ENCODE measurements at regions not wholly inside any gene's neighbourhood (a gene's known extent, or its start where the extent isn't known, plus 50 kb on each side); places are given as distances from the start of the nearest gene placed in this dataset.

DNA sequence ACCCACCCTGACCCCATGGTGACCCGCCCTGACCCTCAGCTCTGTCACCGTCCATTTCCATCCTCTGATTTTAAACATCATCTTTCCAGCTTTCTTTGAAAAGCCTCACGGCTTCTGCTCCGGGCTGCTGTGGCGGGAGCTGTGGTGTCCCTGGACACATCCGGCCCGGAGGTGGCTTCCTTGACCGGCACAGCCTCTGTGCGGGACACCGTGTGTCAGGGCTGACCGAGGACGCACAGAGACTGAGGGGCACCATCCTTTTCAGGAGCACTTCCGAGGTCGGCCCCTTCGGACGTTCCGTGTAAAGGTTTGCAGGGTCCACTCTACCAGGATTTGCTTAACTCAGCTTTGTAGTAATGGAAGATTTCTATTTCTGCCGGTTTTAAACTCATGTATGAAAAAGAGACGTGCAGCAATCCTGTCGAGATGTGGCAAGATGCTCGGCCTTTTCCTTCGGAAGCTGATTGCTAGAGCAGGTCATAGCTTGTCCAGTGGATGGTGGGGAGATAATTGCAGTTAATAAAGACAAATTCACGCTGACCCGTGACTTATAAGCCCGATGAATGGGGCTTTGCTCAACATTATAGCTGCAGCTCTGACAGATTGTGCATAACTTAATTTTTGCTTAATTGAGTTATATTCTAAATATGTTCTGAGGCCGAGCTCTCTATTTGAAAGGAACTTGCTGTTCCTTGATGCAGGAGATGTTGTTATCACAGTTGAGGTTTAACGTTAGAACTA, 54.4 kb upstream of the CFAP46 start:
- TF ChIP-seq, protein P1, sequence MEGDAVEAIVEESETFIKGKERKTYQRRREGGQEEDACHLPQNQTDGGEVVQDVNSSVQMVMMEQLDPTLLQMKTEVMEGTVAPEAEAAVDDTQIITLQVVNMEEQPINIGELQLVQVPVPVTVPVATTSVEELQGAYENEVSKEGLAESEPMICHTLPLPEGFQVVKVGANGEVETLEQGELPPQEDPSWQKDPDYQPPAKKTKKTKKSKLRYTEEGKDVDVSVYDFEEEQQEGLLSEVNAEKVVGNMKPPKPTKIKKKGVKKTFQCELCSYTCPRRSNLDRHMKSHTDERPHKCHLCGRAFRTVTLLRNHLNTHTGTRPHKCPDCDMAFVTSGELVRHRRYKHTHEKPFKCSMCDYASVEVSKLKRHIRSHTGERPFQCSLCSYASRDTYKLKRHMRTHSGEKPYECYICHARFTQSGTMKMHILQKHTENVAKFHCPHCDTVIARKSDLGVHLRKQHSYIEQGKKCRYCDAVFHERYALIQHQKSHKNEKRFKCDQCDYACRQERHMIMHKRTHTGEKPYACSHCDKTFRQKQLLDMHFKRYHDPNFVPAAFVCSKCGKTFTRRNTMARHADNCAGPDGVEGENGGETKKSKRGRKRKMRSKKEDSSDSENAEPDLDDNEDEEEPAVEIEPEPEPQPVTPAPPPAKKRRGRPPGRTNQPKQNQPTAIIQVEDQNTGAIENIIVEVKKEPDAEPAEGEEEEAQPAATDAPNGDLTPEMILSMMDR (conservative IDR thresholded peaks at IDR 0.05), result no peak
- no peak for DNase-seq (ENCODE audit: low read depth, low spot score)
- no peak overlapping the region for H3K27ac Mint-ChIP-seq (ENCODE audit: unreplicated experiment)

DNA sequence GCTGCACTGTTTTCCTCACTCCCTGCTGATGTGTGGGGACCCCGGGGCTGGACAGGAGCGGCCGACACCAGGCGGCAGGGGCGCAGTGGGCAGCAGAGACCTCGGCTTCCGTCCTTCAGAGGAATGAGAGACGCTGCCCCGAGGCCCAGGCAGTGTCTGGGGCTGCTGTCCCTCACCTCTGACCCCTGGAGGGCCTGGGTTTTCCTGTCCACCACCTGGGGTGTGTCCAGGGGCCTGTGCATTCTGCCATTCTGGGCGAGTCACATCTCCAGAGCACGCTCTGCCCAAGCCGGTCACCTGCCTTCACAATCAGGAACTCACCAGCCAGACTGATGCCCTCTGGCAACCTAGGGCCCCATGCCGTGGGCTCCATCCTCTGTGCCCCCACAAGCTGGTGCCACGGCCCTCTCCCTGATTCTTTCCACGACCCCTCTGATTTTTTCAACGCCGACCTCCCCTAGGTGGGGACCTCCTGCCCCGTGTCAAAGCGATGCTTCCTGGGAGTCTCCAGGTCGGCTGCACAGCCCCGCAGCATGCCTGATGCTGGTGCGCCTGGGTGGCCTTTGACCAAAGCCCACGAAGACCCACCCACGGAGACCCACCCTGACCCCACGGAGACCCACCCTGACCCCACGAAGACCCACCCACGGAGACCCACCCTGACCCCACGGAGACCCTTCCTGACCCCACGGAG, 53.7 kb upstream of the CFAP46 start:
- no peak overlapping the region for H3K27ac Mint-ChIP-seq (ENCODE audit: unreplicated experiment)

More for the DNA sequence above, 54.4 kb upstream of the CFAP46 start:
- H3K27me3 Mint-ChIP-seq (ENCODE audit: low read depth), result no peaks in the 10 kb centered on the region
- no peaks in the 10 kb centered on the region for H3K36me3 Mint-ChIP-seq (ENCODE audit: low read depth)
- no peak overlapping the region for H3K4me3 Mint-ChIP-seq
- no peaks in the 10 kb centered on the region for H3K4me1 Mint-ChIP-seq
- H3K9me3 Mint-ChIP-seq, result no peaks in the 10 kb centered on the region

DNA sequence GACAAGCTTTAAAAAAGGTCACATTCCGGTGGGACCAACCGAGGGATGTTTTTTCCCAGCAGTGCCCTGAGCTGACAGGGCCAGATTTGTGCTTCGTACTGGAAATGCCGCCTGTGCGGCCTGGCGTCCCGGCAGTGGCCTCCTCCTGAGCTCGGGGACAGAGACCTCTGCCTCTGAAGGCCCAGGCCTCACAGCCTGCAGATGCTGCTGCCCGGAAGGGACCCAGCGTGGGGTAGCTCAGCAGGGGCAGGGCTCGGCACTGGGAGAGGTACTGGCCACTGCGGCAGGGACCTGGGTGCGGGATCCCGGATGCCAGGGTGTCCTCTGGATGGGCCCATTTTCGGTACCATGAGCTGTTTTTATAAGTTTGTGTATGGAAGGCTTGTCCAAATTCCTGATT, 52.4 kb upstream of the CFAP46 start:
- H3K9me3 Mint-ChIP-seq, result no peaks in the 10 kb centered on the region
- no peak for DNase-seq (ENCODE audit: low read depth, low spot score)
- TF ChIP-seq, protein P1 (conservative IDR thresholded peaks at IDR 0.05), result no peak
- no peak overlapping the region for H3K4me3 Mint-ChIP-seq
- no peaks in the 10 kb centered on the region for H3K36me3 Mint-ChIP-seq (ENCODE audit: low read depth)
- no peak overlapping the region for H3K27ac Mint-ChIP-seq (ENCODE audit: unreplicated experiment)
- H3K27me3 Mint-ChIP-seq (ENCODE audit: low read depth), result no peaks in the 10 kb centered on the region
- H3K4me1 Mint-ChIP-seq, result no peaks in the 10 kb centered on the region

More for the DNA sequence above, 53.7 kb upstream of the CFAP46 start:
- TF ChIP-seq, protein P1 (conservative IDR thresholded peaks at IDR 0.05), result no peak
- H3K4me1 Mint-ChIP-seq, result no peaks in the 10 kb centered on the region
- no peak overlapping the region for H3K4me3 Mint-ChIP-seq
- no peaks in the 10 kb centered on the region for H3K36me3 Mint-ChIP-seq (ENCODE audit: low read depth)
- no peaks in the 10 kb centered on the region for H3K27me3 Mint-ChIP-seq (ENCODE audit: low read depth)
- H3K9me3 Mint-ChIP-seq, result no peaks in the 10 kb centered on the region
- no peak for DNase-seq (ENCODE audit: low read depth, low spot score)

DNA sequence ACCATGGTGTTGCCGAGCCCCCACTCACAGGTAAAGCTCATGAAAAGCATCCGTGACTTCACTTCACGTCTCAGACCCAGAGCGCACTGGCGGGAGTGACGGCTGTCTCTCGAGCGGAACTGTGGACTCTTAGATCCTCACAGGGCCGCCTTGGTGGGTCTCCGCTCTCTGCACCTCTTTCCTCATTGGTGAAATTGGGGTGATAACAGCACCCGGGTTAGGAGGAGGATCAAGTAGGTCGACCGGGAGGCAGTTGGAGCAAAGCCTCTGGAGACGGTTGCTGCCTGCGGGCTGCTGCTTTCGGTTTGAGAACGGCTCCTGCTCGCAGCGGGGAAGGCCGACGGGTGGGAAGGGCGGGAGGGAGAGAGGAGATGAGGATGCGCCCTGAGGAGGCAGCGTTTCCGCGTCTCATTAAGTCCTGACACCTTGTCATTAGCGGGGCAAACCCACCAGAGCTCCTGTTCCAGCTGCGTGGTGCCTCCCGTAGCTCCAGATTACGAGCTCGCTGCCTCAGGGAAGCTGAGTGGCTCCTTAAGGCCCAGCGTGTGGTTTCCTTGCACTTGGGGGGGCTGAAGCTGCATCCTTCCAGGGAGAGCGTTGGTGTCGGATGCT, 51.9 kb upstream of the CFAP46 start:
- no peak overlapping the region for H3K4me3 Mint-ChIP-seq
- H3K27me3 Mint-ChIP-seq (ENCODE audit: low read depth), result no peaks in the 10 kb centered on the region
- peak overlapping the region; percentile 43 for H3K27ac Mint-ChIP-seq (ENCODE audit: unreplicated experiment)
- DNase-seq (ENCODE audit: low read depth, low spot score), result no peak
- H3K4me1 Mint-ChIP-seq, result no peaks in the 10 kb centered on the region
- H3K36me3 Mint-ChIP-seq (ENCODE audit: low read depth), result no peaks in the 10 kb centered on the region
- H3K9me3 Mint-ChIP-seq, result no peaks in the 10 kb centered on the region
- TF ChIP-seq, protein P1 (conservative IDR thresholded peaks at IDR 0.05), result no peak

DNA sequence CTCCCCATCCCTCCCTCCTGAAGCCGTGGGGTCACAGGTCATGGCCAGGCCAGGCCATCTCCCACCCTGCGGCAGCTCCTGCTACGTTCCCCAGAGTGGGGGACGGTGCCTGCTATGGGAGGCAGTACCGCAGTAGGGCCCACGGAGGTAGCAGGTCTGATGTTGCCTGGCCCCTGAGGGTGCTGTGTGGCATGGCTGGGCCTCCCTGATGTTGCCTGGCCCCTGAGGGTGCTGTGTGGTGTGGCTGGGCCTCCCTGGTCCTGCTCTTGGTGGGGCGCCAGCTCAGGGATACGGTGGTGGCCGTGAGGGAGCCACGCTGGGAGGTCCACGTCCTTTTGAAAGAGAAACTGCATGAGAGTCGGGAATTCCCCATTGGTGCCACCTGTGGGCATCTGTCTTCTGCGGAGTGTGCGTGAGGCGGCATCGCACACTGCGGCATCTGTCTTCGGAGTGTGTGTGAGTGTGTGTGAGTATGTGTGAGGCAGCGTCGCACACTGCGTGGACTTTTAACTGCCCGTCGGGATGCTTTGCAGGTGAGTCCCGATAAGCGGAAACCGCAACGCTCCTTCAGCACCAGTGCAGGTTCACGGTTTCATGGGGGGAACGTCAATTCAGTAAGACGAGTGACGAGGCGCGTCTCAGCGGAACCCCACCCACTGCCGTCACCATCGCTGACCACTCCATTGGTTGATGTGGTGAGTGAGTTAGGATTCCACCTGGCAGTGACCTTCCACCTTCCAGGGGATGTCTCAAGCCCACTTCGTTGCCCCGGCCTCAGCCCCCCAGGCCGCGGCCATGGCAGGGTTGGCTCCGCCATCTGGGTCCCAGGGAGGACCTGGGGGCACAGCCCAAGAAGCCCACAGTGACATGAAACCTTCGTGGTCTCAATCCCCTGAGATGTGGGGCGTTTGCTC, 51.2 kb upstream of the CFAP46 start:
- no peak for DNase-seq (ENCODE audit: low read depth, low spot score)
- H3K27me3 Mint-ChIP-seq (ENCODE audit: low read depth), result no peaks in the 10 kb centered on the region
- no peaks in the 10 kb centered on the region for H3K4me1 Mint-ChIP-seq
- H3K4me3 Mint-ChIP-seq, result no peak overlapping the region
- no peaks in the 10 kb centered on the region for H3K36me3 Mint-ChIP-seq (ENCODE audit: low read depth)
- TF ChIP-seq, protein P1 (conservative IDR thresholded peaks at IDR 0.05), result no peak
- H3K9me3 Mint-ChIP-seq, result no peaks in the 10 kb centered on the region
- no peak overlapping the region for H3K27ac Mint-ChIP-seq (ENCODE audit: unreplicated experiment)

Data from neural crest cell (in vitro differentiated cells).